ENCODE measurements at regions not wholly inside any gene's neighbourhood (a gene's known extent, or its start where the extent isn't known, plus 50 kb on each side); places are given as distances from the start of the nearest gene placed in this dataset.
"Not testable (repeated sequence)": the region's sequence is repeated elsewhere in the genome, so short reads cannot be mapped to it uniquely, and the experiment has no call there.

GRCh38 chr17:77826132-77826873 lies 132.2 kb upstream of the TNRC6C start:
- no peak for DNase-seq (ENCODE audit: low read depth)
- H3K4me3 ChIP-seq (ENCODE audit: low read depth, low read length): no peak overlapping the region

- DNase-seq (ENCODE audit: low read depth): no peak
- no peak overlapping the region for H3K4me3 ChIP-seq (ENCODE audit: low read depth, low read length)
These were observed 131.5 kb upstream of the TNRC6C start for GRCh38 chr17:77827039-77827438.

- no peak for DNase-seq (ENCODE audit: low read depth)
- no peak overlapping the region for H3K4me3 ChIP-seq (ENCODE audit: low read depth, low read length)
These were observed 131.0 kb upstream of the TNRC6C start for GRCh38 chr17:77827511-77827910.

GRCh38 chr17:77828749-77829539 lies 129.6 kb upstream of the TNRC6C start:
- DNase-seq (ENCODE audit: low read depth): no peak
- no peak overlapping the region for H3K4me3 ChIP-seq (ENCODE audit: low read depth, low read length)

GRCh38 chr17:77829843-77830799 lies 128.4 kb upstream of the TNRC6C start:
- peak; percentile 42 for DNase-seq (ENCODE audit: low read depth)
- no peak overlapping the region for H3K4me3 ChIP-seq (ENCODE audit: low read depth, low read length)

- H3K4me3 ChIP-seq (ENCODE audit: low read depth, low read length): no peak overlapping the region
- DNase-seq (ENCODE audit: low read depth): no peak
These were observed 127.6 kb upstream of the TNRC6C start for GRCh38 chr17:77830816-77831473.

- no peak overlapping the region for H3K4me3 ChIP-seq (ENCODE audit: low read depth, low read length)
- DNase-seq (ENCODE audit: low read depth): peak; percentile 31
These were observed 126.9 kb upstream of the TNRC6C start for GRCh38 chr17:77831474-77832179.

GRCh38 chr17:77832180-77832560 lies 126.3 kb upstream of the TNRC6C start:
- H3K4me3 ChIP-seq (ENCODE audit: low read depth, low read length): no peak overlapping the region
- no peak for DNase-seq (ENCODE audit: low read depth)

GRCh38 chr17:77833769-77834168 lies 124.7 kb upstream of the TNRC6C start:
- no peak overlapping the region for H3K4me3 ChIP-seq (ENCODE audit: low read depth, low read length)
- no peak for DNase-seq (ENCODE audit: low read depth)

- peak; percentile 62 for DNase-seq (ENCODE audit: low read depth)
- H3K4me3 ChIP-seq (ENCODE audit: low read depth, low read length): no peak overlapping the region
These were observed 124.1 kb upstream of the TNRC6C start for GRCh38 chr17:77834170-77835115.

GRCh38 chr17:77836557-77837041 lies 121.9 kb upstream of the TNRC6C start:
- no peak overlapping the region for H3K4me3 ChIP-seq (ENCODE audit: low read depth, low read length)
- peak; percentile 51 for DNase-seq (ENCODE audit: low read depth)

GRCh38 chr17:77837072-77837471 lies 121.4 kb upstream of the TNRC6C start:
- DNase-seq (ENCODE audit: low read depth): not testable (repeated sequence)

GRCh38 chr17:77837917-77838316 lies 120.6 kb upstream of the TNRC6C start:
- H3K4me3 ChIP-seq (ENCODE audit: low read depth, low read length): no peak overlapping the region
- no peak for DNase-seq (ENCODE audit: low read depth)

More at GRCh38 chr17:77837072-77837471, 121.4 kb upstream of the TNRC6C start:
- H3K4me3 ChIP-seq (ENCODE audit: low read depth, low read length): not testable (repeated sequence)

- DNase-seq (ENCODE audit: low read depth): no peak
- no peak overlapping the region for H3K4me3 ChIP-seq (ENCODE audit: low read depth, low read length)
These were observed 119.5 kb upstream of the TNRC6C start for GRCh38 chr17:77838748-77839697.

GRCh38 chr17:77839698-77840512 lies 118.6 kb upstream of the TNRC6C start:
- H3K4me3 ChIP-seq (ENCODE audit: low read depth, low read length): no peak overlapping the region
- no peak for DNase-seq (ENCODE audit: low read depth)

Data from skeletal muscle cell (primary cell).